Right lobe of liver (tissue), 4 donors: ENCODE measurements at regions not wholly inside any gene's neighbourhood (a gene's known extent, or its start where the extent isn't known, plus 50 kb on each side); places are given as distances from the start of the nearest gene placed in this dataset.

Experiments
- CTCF ChIP-seq, 4 donors: fragments of 200-600 bp in 3 of 4; fragments of 450-650 bp in 1 of 4; IDR thresholded peaks; one replicate each; pipeline versions ENCODE4 v1.5.1 to v1.8.0; 2016 to 2022; ENCODE audit warnings: antibody characterized with exemption in 4 of 4, mild to moderate bottlenecking in 2 of 4
- POLR2A ChIP-seq: fragments of 450-650 bp; IDR thresholded peaks from one replicate; pipeline ENCODE4 v1.6.1; 2017; ENCODE audit warnings: antibody characterized with exemption, mild to moderate bottlenecking
- donor health status: DM: no; HTN: no; CAD: no.
- donor health status: DM: no; HTN: no; CAD: no.
- donor health status: DM: no; HTN: yes; CAD: no.

- TF ChIP-seq CTCF (IDR thresholded peaks at IDR 0.05) (no peak), POLR2A (no peak)
Observed at GRCh38 chr4:42281324-42282020, 115.8 kb upstream of the SHISA3 start.
